GM21717 (cell line): ENCODE measurements at regions not wholly inside any gene's neighbourhood (a gene's known extent, or its start where the extent isn't known, plus 50 kb on each side); places are given as distances from the start of the nearest gene placed in this dataset.
"Not testable (repeated sequence)": the region's sequence is repeated elsewhere in the genome, so short reads cannot be mapped to it uniquely, and the experiment has no call there.

Source experiments
- ATAC-seq: cut with Tn5 transposase; IDR thresholded peaks from one replicate; pipeline ENCODE4 v1.9.1; 2021; ENCODE audit warnings: mild to moderate bottlenecking, moderate library complexity; ENCODE audit not compliant: unreplicated experiment

DNA sequence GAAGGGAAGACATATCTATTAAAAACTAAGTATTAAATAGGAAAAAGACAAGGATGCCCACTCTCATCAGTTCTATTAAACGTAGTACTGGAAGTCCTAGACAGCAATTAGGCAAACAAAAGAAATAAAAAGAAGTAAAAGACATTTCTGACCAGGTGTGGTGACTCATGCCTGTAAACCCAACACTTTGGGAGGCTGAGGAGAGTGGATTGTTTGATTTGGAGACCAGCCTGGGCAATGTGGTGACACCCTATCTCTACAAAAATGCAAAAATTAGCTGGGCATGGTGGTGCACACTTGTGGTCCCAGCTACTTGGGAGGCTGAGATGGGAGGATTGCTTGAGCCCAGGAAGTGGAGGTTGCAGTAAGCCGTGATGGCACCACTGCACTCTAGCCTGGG is 1071.8 kb downstream of the FAT4 start:
- ATAC-seq: no peak

GRCh38 chr4:126395664-126396063 is 1080.9 kb downstream of the FAT4 start:
- ATAC-seq: no peak

DNA sequence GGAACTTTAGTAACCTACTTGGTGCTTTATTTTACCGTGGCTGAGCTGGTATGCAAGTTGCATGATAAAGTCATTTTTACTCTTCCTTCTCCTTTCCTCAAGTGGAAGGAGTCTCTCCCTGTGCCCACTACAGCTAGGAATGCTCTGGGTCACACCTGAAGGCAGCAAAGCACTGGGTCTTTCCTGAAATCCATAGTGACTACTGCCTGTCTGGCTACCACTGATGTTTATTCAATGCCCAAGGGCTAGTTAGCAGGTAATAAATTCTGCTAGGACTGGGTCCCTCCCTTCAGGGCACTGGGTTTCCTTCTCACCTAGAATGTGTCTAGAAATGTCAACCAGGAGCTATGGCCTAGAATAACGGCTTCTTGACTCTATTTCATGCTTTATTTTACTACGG is 1081.4 kb downstream of the FAT4 start:
- no peak for ATAC-seq

- no peak for ATAC-seq
These were observed 1081.9 kb downstream of the FAT4 start for GRCh38 chr4:126396703-126397102.

- no peak for ATAC-seq
These were observed 1089.8 kb downstream of the FAT4 start for GRCh38 chr4:126404549-126404948.

- ATAC-seq: no peak
These were observed 1090.7 kb downstream of the FAT4 start for GRCh38 chr4:126405369-126405982.

DNA sequence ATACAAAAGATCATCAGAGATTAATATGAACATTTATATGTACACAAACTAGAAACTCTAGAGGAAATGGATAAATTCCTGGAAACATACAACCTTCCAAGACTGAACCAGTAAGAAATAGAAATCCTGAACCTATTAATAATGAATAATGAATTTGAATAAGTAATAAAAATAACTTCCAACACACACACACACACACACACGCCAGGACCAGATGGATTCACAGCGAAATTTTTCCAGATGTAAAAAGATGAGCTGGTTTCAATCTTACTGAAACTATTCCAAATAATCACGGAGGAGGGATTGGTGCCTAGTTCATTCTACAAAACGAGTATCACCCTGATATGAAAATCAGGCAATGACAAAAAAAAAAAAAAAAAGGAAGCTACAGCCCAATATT is 1095.0 kb downstream of the FAT4 start:
- no peak for ATAC-seq

DNA sequence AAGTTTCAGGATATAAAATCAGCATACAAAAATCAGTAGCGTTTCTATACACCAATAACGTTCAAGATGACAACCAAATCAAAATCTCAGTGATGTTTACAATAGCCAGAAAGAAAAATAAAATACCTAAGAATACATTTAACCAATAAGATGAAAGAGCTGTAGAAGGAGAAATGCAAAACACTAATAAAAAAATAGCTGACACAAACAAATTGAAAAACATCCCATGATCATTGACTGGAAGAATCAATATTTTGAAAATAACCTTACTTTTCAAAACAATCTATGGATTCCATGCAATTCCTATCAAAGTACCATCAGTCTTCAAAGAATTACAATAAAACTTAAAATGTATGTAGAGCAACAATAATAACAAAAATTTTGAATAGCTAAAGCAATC is 1096.3 kb downstream of the FAT4 start:
- no peak for ATAC-seq

GRCh38 chr4:126412310-126412709 is 1097.6 kb downstream of the FAT4 start:
- ATAC-seq: not testable (repeated sequence)

DNA sequence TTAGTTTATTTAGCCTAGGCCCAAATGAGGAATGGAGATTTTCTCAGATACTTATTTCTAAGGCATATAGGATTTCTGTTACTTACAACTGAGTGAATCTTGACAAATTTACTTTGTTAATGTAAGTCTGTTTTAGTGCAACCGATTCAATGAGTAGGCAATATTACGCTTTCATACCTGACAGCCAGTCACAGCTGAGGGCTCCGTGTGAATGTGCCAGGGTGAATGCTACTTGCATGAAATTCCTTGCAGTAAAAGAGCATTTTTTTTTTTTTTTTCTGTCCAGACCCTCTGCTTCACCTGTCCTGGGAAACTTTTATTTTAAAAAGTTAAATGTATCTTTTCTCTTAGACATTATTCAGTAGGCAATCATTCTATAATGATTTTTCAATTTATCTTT is 1100.0 kb downstream of the FAT4 start:
- ATAC-seq: no peak

DNA sequence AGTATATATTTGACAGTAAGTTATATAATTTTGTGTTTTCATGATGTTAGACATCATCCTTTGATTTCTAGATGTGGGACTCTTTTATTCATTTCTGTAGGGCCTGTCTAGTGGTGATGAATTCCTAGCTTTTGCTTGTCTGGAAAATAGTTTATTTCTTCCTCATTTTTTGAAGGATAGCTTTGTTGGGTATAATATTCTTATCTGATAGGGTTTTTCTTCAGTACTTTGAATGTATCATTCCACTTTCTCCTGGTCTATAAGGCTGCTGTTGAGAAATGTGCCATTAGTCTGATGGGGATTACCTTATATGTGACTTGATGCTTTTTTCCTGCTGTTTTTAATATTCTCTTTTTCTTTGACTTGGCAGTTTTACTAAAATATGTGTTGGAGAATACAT is 1104.5 kb downstream of the FAT4 start:
- no peak for ATAC-seq

- ATAC-seq: no peak
These were observed 1113.1 kb downstream of the FAT4 start for GRCh38 chr4:126427853-126428252.

GRCh38 chr4:126431049-126431448 is 1116.3 kb downstream of the FAT4 start:
- ATAC-seq: no peak

GRCh38 chr4:126435491-126435890 is 1120.7 kb downstream of the FAT4 start:
- no peak for ATAC-seq

DNA sequence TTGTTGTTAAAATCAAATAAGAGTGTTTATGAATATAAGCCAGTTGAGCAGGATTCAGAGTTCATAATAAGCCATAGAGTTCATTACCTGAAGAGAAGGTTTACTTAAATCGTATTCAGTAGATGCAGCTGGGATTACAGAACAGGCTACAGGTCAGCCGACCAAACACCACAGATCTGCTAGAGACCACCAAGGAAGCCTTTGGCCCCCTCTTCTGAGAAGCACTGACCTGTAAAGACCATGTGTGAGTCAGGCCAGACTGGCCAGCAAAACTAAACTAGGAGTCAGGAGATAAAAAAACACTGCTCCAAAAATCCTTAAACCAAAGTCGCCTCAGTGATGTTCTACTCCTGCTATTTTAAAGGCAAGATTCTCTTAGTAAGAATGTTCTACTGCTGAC is 1125.5 kb downstream of the FAT4 start:
- no peak for ATAC-seq

DNA sequence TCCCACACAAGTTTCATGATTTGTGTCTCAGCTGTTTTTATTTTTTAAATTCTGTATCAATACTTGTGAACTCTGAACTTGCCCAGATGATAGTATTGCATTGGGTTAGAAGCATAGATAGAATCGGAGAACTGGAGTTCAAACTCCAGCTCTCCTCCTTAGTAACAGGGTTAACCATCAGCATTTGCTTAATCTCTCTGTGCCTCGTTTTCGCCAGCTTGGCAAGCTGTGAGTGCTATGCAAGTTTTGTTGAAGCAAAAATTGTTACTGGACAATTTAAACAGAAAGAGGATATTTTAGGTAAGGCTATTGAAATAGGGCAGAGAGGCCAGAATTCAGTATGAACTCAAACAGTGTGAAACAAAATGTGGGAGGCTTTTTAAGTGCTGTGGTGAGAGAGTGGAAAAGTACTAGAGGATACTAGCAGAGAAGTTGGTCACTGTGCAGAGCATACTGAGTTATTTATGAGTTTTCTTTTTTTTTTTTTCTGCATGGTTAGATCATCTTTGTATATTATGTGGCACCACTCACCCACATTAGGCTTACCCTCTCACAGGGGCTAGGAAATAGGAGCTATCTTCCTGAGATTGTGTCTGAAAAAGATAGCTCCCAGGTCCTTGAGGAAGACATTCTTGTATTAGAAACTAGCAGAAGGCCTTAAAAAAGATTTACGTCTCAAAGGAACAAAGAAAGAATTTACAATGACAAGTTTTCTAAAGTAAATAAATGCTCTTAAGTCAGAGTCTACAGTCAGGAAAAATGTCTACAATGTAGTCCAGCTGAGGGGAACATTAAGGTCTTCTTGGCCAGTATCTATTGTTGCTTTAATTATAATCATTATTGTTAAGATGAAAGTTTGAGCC is 1126.6 kb downstream of the FAT4 start:
- ATAC-seq: no peak

- no peak for ATAC-seq
These were observed 1130.8 kb downstream of the FAT4 start for GRCh38 chr4:126445596-126445995.

GRCh38 chr4:126446917-126447316 is 1132.2 kb downstream of the FAT4 start:
- ATAC-seq: no peak

GRCh38 chr4:126448086-126448845 is 1133.5 kb downstream of the FAT4 start:
- no peak for ATAC-seq

GRCh38 chr4:126451237-126451873 is 1136.6 kb downstream of the FAT4 start:
- ATAC-seq: no peak

DNA sequence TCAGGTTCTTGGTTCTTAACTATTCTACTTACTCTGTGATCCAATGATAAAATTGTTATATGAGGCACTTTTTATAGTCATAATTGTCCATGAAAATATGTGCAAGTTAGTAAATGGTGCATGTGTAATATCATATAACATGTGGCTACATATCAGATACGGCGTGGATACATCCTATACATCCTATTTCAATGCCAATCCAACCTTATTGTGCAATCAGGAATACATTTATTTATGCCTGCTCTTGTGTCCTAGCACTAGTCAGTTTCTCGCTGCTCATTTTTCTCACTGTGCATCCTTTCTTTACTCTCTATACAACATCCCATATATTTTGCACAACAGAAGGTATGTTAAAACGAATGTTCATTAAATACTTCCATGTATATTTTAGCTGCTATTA is 1141.1 kb downstream of the FAT4 start:
- no peak for ATAC-seq
